Coronary artery (tissue), 2 donors: ENCODE measurements at regions not wholly inside any gene's neighbourhood (a gene's known extent, or its start where the extent isn't known, plus 50 kb on each side); places are given as distances from the start of the nearest gene placed in this dataset.

Source experiments
- DNase-seq: peaks from one replicate; pipeline ENCODE4 v3.0.0-alpha.2; 2017; ENCODE audit warnings: low spot score
- H3K27ac ChIP-seq, 2 donors: fragments of 200-600 bp; sonication (generic); one replicate each; pipeline ENCODE4 v1.5.1; 2016 to 2019
- H3K4me3 ChIP-seq: fragments of 200-600 bp; sonication (generic); 2 replicates; pipeline ENCODE4 v1.5.1; 2016; ENCODE audit warnings: mild to moderate bottlenecking, moderate library complexity
- CTCF ChIP-seq: fragments of 200-600 bp; sonication (generic); IDR thresholded peaks from one replicate; pipeline ENCODE4 v1.5.1; 2019; ENCODE audit warnings: antibody characterized with exemption

DNA sequence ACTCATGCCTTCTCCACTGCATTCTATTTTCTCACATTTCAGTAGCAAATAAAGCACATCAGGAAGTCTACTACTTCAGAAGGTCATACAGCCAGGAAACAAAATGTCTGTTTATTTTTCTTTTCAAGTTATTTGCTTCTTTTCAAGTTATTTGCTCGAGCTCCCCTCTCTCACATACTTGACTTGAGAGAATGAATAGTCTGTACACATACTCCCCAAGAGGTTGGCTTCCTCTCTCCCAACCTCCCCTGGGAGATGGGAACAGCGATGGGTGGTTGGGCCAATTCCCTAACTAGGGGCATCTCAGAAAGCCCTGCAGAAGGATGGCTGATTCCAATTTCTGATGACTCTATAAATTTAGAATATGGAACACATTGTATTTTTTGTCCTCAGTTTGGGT lies 64.7 kb upstream of the PTPN13 start:
- no peak for TF ChIP-seq CTCF
- Histone ChIP-seq H3K27ac (no peak overlapping the region), H3K4me3 (no peak overlapping the region)
- no peak for DNase-seq

DNA sequence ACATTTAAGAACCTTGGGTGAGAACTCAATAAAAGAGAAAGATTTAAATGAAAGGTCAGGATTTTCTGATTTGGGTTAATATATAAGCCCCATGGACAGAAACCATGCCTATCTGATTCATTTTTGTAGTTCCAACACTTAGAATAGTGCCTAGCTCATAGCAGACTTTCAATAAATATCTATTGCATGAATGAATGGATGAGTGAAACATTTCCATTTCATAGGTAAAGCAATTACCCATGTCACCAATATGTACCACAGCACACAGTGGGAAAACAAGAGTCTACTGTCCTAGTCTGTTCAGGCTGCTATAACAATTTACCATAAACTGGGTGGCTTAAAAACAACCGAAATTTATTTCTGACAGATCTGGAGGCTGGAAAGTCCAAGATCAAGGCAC lies 63.9 kb upstream of the PTPN13 start:
- no peak for DNase-seq
- Histone ChIP-seq H3K27ac (no peak overlapping the region), H3K4me3 (no peak overlapping the region)
- TF ChIP-seq CTCF: no peak

GRCh38 chr4:86531440-86531839 lies 62.7 kb upstream of the PTPN13 start:
- Histone ChIP-seq H3K4me3 (no peak overlapping the region), H3K27ac (no peak overlapping the region)
- TF ChIP-seq CTCF: no peak
- no peak for DNase-seq

DNA sequence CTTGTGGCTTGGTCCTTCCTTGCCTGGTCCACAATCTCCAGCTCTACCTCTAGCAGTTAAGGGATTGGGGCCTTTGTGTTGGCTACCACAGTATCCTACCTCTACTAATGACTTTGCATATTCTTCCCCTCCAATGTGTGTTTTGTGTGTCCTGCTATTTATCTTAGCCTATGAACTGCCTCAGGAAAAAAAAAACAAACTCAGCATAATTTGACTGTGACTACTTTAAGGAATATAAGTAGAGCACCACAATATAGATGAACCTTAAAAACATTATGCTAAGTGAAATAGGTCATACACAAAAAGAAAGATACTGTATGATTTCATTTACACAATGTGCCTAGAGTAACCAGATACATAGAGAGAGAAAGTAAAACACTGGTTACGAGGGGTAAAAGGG lies 61.3 kb upstream of the PTPN13 start:
- TF ChIP-seq CTCF: no peak
- no peak overlapping the region for H3K27ac ChIP-seq
- H3K4me3 ChIP-seq: no peak overlapping the region
- no peak for DNase-seq

- no peak for DNase-seq
- Histone ChIP-seq H3K27ac (no peak overlapping the region), H3K4me3 (no peak overlapping the region)
- no peak for TF ChIP-seq CTCF
These were observed 58.0 kb upstream of the PTPN13 start for GRCh38 chr4:86536151-86536550.

DNA sequence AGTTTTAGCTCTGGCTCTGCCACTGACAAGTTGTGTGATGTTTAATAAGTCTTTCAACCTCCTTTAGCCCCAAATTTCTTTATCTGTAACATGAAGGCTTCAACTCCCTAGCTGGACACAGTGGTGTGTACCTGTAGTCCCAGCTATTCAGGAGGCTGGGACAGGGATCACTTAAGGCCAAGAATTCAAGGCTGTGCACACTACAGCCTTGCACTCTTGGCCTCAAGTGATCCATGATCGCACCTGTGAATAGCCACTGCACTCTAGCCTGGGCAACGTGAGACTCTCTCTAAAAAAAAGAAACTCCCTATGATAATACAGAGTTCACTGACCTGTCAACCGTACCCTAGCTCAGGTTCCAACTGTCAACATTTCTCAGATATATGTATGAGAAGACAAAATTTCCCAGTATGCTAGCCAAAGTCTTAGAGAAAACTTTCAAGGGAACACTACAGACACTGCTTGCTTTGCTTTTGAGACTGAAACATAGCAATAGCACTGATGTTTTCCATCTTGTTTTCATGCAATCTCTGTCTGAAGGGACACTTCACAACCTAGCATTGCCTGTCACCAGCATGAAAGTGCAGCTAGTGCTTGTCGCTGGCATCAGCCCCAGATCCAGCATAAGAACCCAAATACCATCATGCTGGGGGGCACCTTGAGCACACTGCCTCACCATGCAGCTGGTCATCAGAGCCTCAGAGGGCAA lies 51.6 kb upstream of the PTPN13 start:
- TF ChIP-seq CTCF: no peak
- no peak overlapping the region for H3K27ac ChIP-seq

DNA sequence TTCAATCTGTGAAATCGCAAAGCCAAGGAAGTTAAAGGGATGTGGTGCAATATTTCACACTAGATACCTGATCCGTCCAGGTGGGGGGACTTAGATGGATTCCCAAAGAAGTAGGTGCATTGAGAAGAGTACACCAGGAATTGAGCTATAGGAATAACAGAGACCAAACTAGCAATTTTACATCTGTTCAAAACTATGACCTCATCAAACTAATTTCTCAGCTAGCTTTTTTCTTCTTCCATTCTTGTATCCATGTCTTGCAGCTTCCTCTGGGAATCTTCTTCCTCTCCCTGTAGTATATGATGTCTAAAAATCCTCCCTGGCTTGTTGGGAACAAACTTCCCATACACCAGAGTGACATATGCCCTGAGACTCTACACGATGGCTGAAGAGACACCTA lies 51.0 kb upstream of the PTPN13 start:
- H3K4me3 ChIP-seq: no peak overlapping the region
- no peak overlapping the region for H3K27ac ChIP-seq
- no peak for TF ChIP-seq CTCF
- no peak for DNase-seq

More for the DNA sequence above, 51.6 kb upstream of the PTPN13 start:
- DNase-seq: no peak
- H3K4me3 ChIP-seq: no peak overlapping the region
